CD4-positive, CD25-positive, alpha-beta regulatory T cell (primary cell): ENCODE measurements at regions not wholly inside any gene's neighbourhood (a gene's known extent, or its start where the extent isn't known, plus 50 kb on each side); places are given as distances from the start of the nearest gene placed in this dataset.

Experiments used
- ATAC-seq, 2 donors: fragments of 150-1000 bp; cut with Tn5 transposase; one replicate each; pipeline ENCODE4 v1.10.0; 2021; ENCODE audit warnings: low read depth in 2 of 2, moderate number of reproducible peaks in 2 of 2, moderate library complexity in 1 of 2
- DNase-seq, 3 donors: peaks; one replicate each; pipeline versions ENCODE4 v3.0.0 to v3.0.0-alpha.2; 2012 to 2022; ENCODE audit warnings: mixed read lengths in 1 of 3
- H3K27ac ChIP-seq: one replicate; pipeline ENCODE4 v1.7.0; 2013; ENCODE audit warnings: mild to moderate bottlenecking, low read length; ENCODE audit not compliant: insufficient read depth, poor library complexity, severe bottlenecking
- H3K27me3 ChIP-seq: one replicate; pipeline ENCODE4 v1.7.0; 2013; ENCODE audit warnings: low read length; ENCODE audit not compliant: control insufficient read depth, insufficient read depth
- H3K36me3 ChIP-seq: one replicate; pipeline ENCODE4 v1.7.0; 2013; ENCODE audit warnings: mild to moderate bottlenecking, low read length, moderate library complexity; ENCODE audit not compliant: control insufficient read depth, insufficient read depth
- H3K4me1 ChIP-seq: 2 replicates; pipeline ENCODE4 v1.7.0; 2013; ENCODE audit warnings: mild to moderate bottlenecking, low read length; ENCODE audit not compliant: insufficient read depth, control insufficient read depth, poor library complexity, severe bottlenecking
- H3K4me3 ChIP-seq: one replicate; pipeline ENCODE4 v1.7.0; 2013; ENCODE audit warnings: low read depth, mild to moderate bottlenecking, low read length, moderate library complexity
- H3K9me3 ChIP-seq, 2 experiments: 1 replicate in 1 of 2; 2 replicates in 1 of 2; pipeline ENCODE4 v1.7.0; 2013; ENCODE audit warnings: low read length in 2 of 2, mild to moderate bottlenecking in 1 of 2, moderate library complexity in 1 of 2; ENCODE audit not compliant: control insufficient read depth in 2 of 2
- H3K27ac Mint-ChIP-seq, 3 donors: one replicate each; pipeline ENCODE4 v1.8.0; 2020 to 2022; ENCODE audit warnings: mild to moderate bottlenecking in 3 of 3, mixed read lengths in 3 of 3, moderate library complexity in 2 of 3
- H3K27me3 Mint-ChIP-seq: one replicate; pipeline ENCODE4 v1.8.0; 2022; ENCODE audit warnings: mild to moderate bottlenecking, mixed read lengths
- H3K36me3 Mint-ChIP-seq: one replicate; pipeline ENCODE4 v1.8.0; 2020; ENCODE audit warnings: mixed read lengths
- H3K4me1 Mint-ChIP-seq, 4 donors: one replicate each; pipeline ENCODE4 v1.8.0; 2020 to 2022; ENCODE audit warnings: mixed read lengths in 4 of 4, mild to moderate bottlenecking in 1 of 4
- H3K4me3 Mint-ChIP-seq, 4 donors: one replicate each; pipeline ENCODE4 v1.8.0; 2020 to 2022; ENCODE audit warnings: mild to moderate bottlenecking in 4 of 4, mixed read lengths in 4 of 4, moderate library complexity in 3 of 4
- H3K9me3 Mint-ChIP-seq, 7 donors: one replicate each; pipeline ENCODE4 v1.8.0; 2020 to 2022; ENCODE audit warnings: mixed read lengths in 7 of 7, mild to moderate bottlenecking in 3 of 7, moderate library complexity in 2 of 7

GRCh38 chrX:45449982-45450381 is 249.3 kb upstream of the DIPK2B start:
- no peak for DNase-seq
- Mint-ChIP-seq H3K27me3 (peaks cover 4% of the 10 kb centered on the region), H3K4me1 (no peaks in the 10 kb centered on the region), H3K27ac (no peak overlapping the region), H3K36me3 (no peaks in the 10 kb centered on the region), H3K9me3 (peaks cover 0 to 6% (median 0%) of the 10 kb centered on the region in 7 donors), H3K4me3 (no peak overlapping the region)
- Histone ChIP-seq H3K36me3 (no peaks in the 10 kb centered on the region), H3K27me3 (no peaks in the 10 kb centered on the region), H3K9me3 (no peaks in the 10 kb centered on the region), H3K4me3 (no peak overlapping the region), H3K4me1 (no peaks in the 10 kb centered on the region), H3K27ac (no peak overlapping the region)
- ATAC-seq, result no peak

- no peak overlapping the region for H3K27ac ChIP-seq
- H3K27me3 ChIP-seq, result no peaks in the 10 kb centered on the region
- no peak overlapping the region for H3K4me3 ChIP-seq
- Mint-ChIP-seq H3K36me3 (no peaks in the 10 kb centered on the region), H3K27ac (no peak overlapping the region), H3K9me3 (peaks cover 0 to 2% (median 0%) of the 10 kb centered on the region in 7 donors), H3K27me3 (no peaks in the 10 kb centered on the region), H3K4me3 (no peak overlapping the region), H3K4me1 (no peaks in the 10 kb centered on the region)
- no peaks in the 10 kb centered on the region for H3K4me1 ChIP-seq
- H3K9me3 ChIP-seq, result no peaks in the 10 kb centered on the region
- ATAC-seq (no peak), DNase-seq (no peak)
- H3K36me3 ChIP-seq, result no peaks in the 10 kb centered on the region
These were observed 247.3 kb upstream of the DIPK2B start for GRCh38 chrX:45447995-45448394.

GRCh38 chrX:45447331-45447730 is 246.7 kb upstream of the DIPK2B start:
- H3K36me3 Mint-ChIP-seq, result no peaks in the 10 kb centered on the region

DNA sequence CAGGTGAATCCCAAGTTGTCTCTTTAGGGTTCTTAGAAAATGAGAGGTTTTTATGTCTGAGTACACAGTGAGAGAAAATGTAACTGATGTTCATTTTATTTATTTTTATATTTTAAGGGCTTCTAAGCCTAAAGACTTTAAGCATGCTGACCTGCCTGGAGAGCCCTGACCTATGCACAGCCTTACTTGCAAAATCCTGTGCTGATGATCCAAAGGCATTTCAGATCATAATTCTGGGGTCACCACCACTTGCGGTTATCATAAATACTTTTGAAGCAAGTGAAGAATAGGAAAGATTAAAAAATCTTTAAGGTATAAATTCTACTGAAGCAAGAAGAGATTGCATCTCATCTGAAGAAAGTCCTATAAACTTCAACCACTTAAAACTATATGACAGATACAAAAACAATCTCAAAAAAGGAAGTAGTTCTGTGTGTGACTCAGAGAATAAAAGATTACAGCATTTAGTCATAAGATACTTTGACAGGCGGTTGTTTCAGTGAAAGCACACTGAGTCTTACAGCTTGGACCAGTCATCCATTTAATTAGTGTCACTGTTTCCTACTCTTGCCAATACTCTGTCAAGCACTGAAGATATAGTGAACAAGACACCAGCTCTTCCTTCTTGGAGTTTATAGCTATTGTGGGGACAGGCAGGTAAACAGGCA is 245.2 kb upstream of the DIPK2B start:
- H3K4me3 Mint-ChIP-seq, result no peak overlapping the region
- peak in 1 of 3 donors; percentile 3 for DNase-seq
- H3K27ac ChIP-seq, result no peak overlapping the region

More at GRCh38 chrX:45447331-45447730, 246.7 kb upstream of the DIPK2B start:
- no peak overlapping the region for H3K27ac Mint-ChIP-seq
- no peaks in the 10 kb centered on the region for H3K4me1 ChIP-seq
- DNase-seq (no peak), ATAC-seq (no peak)
- no peaks in the 10 kb centered on the region for H3K4me1 Mint-ChIP-seq
- no peak overlapping the region for H3K4me3 Mint-ChIP-seq
- H3K27ac ChIP-seq, result no peak overlapping the region
- H3K9me3 ChIP-seq, result no peaks in the 10 kb centered on the region
- no peak overlapping the region for H3K4me3 ChIP-seq
- H3K27me3 ChIP-seq, result no peaks in the 10 kb centered on the region
- H3K9me3 Mint-ChIP-seq, result peaks cover 0 to 2% (median 0%) of the 10 kb centered on the region in 7 donors
- no peaks in the 10 kb centered on the region for H3K27me3 Mint-ChIP-seq
- H3K36me3 ChIP-seq, result no peaks in the 10 kb centered on the region

GRCh38 chrX:45437186-45437585 is 236.5 kb upstream of the DIPK2B start:
- Mint-ChIP-seq H3K9me3 (peaks cover 0 to 2% (median 0%) of the 10 kb centered on the region in 7 donors), H3K27ac (no peak overlapping the region), H3K4me3 (no peak overlapping the region), H3K36me3 (no peaks in the 10 kb centered on the region), H3K4me1 (no peaks in the 10 kb centered on the region), H3K27me3 (peaks cover 4% of the 10 kb centered on the region)
- no peak for DNase-seq
- H3K4me3 ChIP-seq, result no peak overlapping the region
- no peaks in the 10 kb centered on the region for H3K9me3 ChIP-seq
- H3K36me3 ChIP-seq, result no peaks in the 10 kb centered on the region
- H3K27me3 ChIP-seq, result no peaks in the 10 kb centered on the region
- no peaks in the 10 kb centered on the region for H3K4me1 ChIP-seq
- H3K27ac ChIP-seq, result no peak overlapping the region
- ATAC-seq, result no peak

More for the DNA sequence above, 245.2 kb upstream of the DIPK2B start:
- Histone ChIP-seq H3K4me1 (no peaks in the 10 kb centered on the region), H3K36me3 (no peaks in the 10 kb centered on the region), H3K4me3 (no peak overlapping the region), H3K9me3 (no peaks in the 10 kb centered on the region), H3K27me3 (no peaks in the 10 kb centered on the region)
- ATAC-seq, result no peak
- Mint-ChIP-seq H3K27ac (no peak overlapping the region), H3K27me3 (no peaks in the 10 kb centered on the region), H3K9me3 (peaks cover 0 to 2% (median 0%) of the 10 kb centered on the region in 7 donors), H3K4me1 (no peaks in the 10 kb centered on the region), H3K36me3 (no peaks in the 10 kb centered on the region)

GRCh38 chrX:45435481-45435880 is 234.8 kb upstream of the DIPK2B start:
- peaks cover 0 to 2% (median 0%) of the 10 kb centered on the region in 7 donors for H3K9me3 Mint-ChIP-seq
- no peaks in the 10 kb centered on the region for H3K36me3 Mint-ChIP-seq
- H3K4me1 Mint-ChIP-seq, result no peaks in the 10 kb centered on the region
- ATAC-seq (no peak), DNase-seq (no peak)
- no peak overlapping the region for H3K4me3 Mint-ChIP-seq
- H3K4me3 ChIP-seq, result no peak overlapping the region
- no peak overlapping the region for H3K27ac Mint-ChIP-seq
- H3K27me3 ChIP-seq, result no peaks in the 10 kb centered on the region
- H3K9me3 ChIP-seq, result no peaks in the 10 kb centered on the region
- H3K27ac ChIP-seq, result no peak overlapping the region
- no peaks in the 10 kb centered on the region for H3K4me1 ChIP-seq
- no peaks in the 10 kb centered on the region for H3K36me3 ChIP-seq
- H3K27me3 Mint-ChIP-seq, result peaks cover 4% of the 10 kb centered on the region

DNA sequence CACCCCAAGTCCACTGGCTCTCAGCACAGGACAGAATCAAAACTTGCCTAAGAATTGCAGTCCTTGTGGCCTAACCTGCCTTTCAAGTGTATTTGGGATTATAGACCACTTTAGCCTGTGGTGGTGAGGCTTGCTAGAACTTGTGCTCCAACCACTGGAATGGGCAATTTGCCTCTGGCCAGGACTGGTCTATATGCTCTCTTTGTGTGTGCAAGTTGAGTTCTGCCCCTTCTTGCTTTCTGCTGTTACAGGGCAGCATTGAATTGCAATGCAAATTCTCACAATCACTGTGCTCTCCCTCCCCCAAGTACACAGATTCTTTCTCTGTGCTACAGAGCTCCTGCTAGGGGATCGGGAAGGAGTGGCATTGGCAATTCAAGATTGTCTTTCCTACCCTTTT is 233.6 kb upstream of the DIPK2B start:
- DNase-seq (no peak), ATAC-seq (no peak)
- no peak overlapping the region for H3K27ac Mint-ChIP-seq
- no peaks in the 10 kb centered on the region for H3K36me3 Mint-ChIP-seq
- Histone ChIP-seq H3K9me3 (no peaks in the 10 kb centered on the region), H3K27me3 (no peaks in the 10 kb centered on the region), H3K4me1 (no peaks in the 10 kb centered on the region), H3K27ac (no peak overlapping the region), H3K36me3 (no peaks in the 10 kb centered on the region), H3K4me3 (no peak overlapping the region)
- no peaks in the 10 kb centered on the region for H3K4me1 Mint-ChIP-seq
- H3K4me3 Mint-ChIP-seq, result no peak overlapping the region
- peaks cover 4% of the 10 kb centered on the region for H3K27me3 Mint-ChIP-seq
- peaks cover 0 to 2% (median 0%) of the 10 kb centered on the region in 7 donors for H3K9me3 Mint-ChIP-seq

GRCh38 chrX:45428831-45429230 is 228.2 kb upstream of the DIPK2B start:
- H3K4me3 ChIP-seq, result no peak overlapping the region
- H3K4me1 ChIP-seq, result no peaks in the 10 kb centered on the region
- peaks cover under 1% of the 10 kb centered on the region for H3K27me3 Mint-ChIP-seq
- no peak overlapping the region for H3K4me3 Mint-ChIP-seq
- H3K36me3 ChIP-seq, result no peaks in the 10 kb centered on the region
- DNase-seq (no peak), ATAC-seq (no peak)
- H3K27ac ChIP-seq, result no peak overlapping the region
- peaks cover 0 to 2% (median 0%) of the 10 kb centered on the region in 7 donors for H3K9me3 Mint-ChIP-seq
- no peak overlapping the region for H3K27ac Mint-ChIP-seq
- H3K4me1 Mint-ChIP-seq, result no peaks in the 10 kb centered on the region
- no peaks in the 10 kb centered on the region for H3K27me3 ChIP-seq
- H3K9me3 ChIP-seq, result no peaks in the 10 kb centered on the region
- no peaks in the 10 kb centered on the region for H3K36me3 Mint-ChIP-seq
